GM12878 (cell line): ENCODE measurements at regions not wholly inside any gene's neighbourhood (a gene's known extent, or its start where the extent isn't known, plus 50 kb on each side); places are given as distances from the start of the nearest gene placed in this dataset.

Experiments
- BCLAF1 ChIP-seq: fragments of 450-650 bp; IDR thresholded peaks from 2 replicates; pipeline ENCODE4 v1.6.1; 2017; ENCODE audit warnings: antibody characterized with exemption, mild to moderate bottlenecking, moderate library complexity
- CBX3 ChIP-seq: fragments of 200-600 bp; sonication (generic); IDR thresholded peaks from 2 replicates; pipeline ENCODE4 v1.6.1; 2016; ENCODE audit warnings: low read depth, borderline replicate concordance
- CBX5 ChIP-seq: sonication (generic); IDR thresholded peaks from 2 replicates; pipeline ENCODE4 v1.6.1; 2016; ENCODE audit warnings: low read depth, moderate library complexity, mild to moderate bottlenecking, inconsistent platforms
- CEBPZ ChIP-seq: fragments of 150-350 bp; IDR thresholded peaks from 2 replicates; pipeline ENCODE4 v1.6.1; 2016; ENCODE audit warnings: low read depth, low read length
- DPF2 ChIP-seq: fragments of 450-650 bp; IDR thresholded peaks from 2 replicates; pipeline ENCODE4 v1.6.1; 2017; ENCODE audit warnings: mild to moderate bottlenecking
- IRF5 ChIP-seq: fragments of 450-650 bp; IDR thresholded peaks from 2 replicates; pipeline ENCODE4 v1.6.1; 2017; ENCODE audit warnings: borderline replicate concordance
- KLF5 ChIP-seq: fragments of 450-650 bp; IDR thresholded peaks from 2 replicates; pipeline ENCODE4 v1.6.1; 2014; ENCODE audit warnings: mild to moderate bottlenecking; ENCODE audit not compliant: partially characterized antibody
- MTA2 ChIP-seq: fragments of 450-650 bp; IDR thresholded peaks from 2 replicates; pipeline ENCODE4 v1.6.1; 2016; ENCODE audit warnings: low read depth, mild to moderate bottlenecking, moderate library complexity
- MYC ChIP-seq: IDR thresholded peaks from 2 replicates; pipeline ENCODE4 v1.6.1; 2011; ENCODE audit warnings: mild to moderate bottlenecking, low read length, moderate library complexity, inconsistent platforms; ENCODE audit not compliant: insufficient read depth, insufficient replicate concordance, insufficient read length, severe bottlenecking
- SIX5 ChIP-seq: IDR thresholded peaks from 2 replicates; pipeline ENCODE4 v1.6.1; 2011; ENCODE audit warnings: mild to moderate bottlenecking, low read depth, low read length, moderate library complexity; ENCODE audit not compliant: severe bottlenecking
- SREBF1 ChIP-seq: IDR thresholded peaks from 2 replicates; pipeline ENCODE4 v1.6.1; 2012; ENCODE audit warnings: mild to moderate bottlenecking, low read length
- TCF12 ChIP-seq: IDR thresholded peaks from 2 replicates; pipeline ENCODE4 v1.6.1; 2011; ENCODE audit warnings: low read depth, mild to moderate bottlenecking, low read length
- ZBTB11 ChIP-seq: fragments of 450-650 bp; formaldehyde crosslinking; IDR thresholded peaks from 2 replicates; pipeline ENCODE4 v1.5.0; 2022; ENCODE audit warnings: mild to moderate bottlenecking, missing genetic modification characterization

- TF ChIP-seq BCLAF1 (no peak), TCF12 (no peak), IRF5 (no peak), CBX5 (no peak), KLF5 (no peak), MYC (no peak), SREBF1 (no peak), DPF2 (no peak), CBX3 (no peak), MTA2 (no peak), ZBTB11 (CRISPR knock-in tag) (no peak), CEBPZ (no peak), SIX5 (no peak)
These were observed 50.3 kb upstream of the NAA20 start (continued) for GRCh38 chr20:19966840-19967239.
